OCI-LY1 (cell line): ENCODE measurements at regions not wholly inside any gene's neighbourhood (a gene's known extent, or its start where the extent isn't known, plus 50 kb on each side); places are given as distances from the start of the nearest gene placed in this dataset.

ENCODE experiments used
- H2AFZ ChIP-seq: fragments of 200-600 bp; sonication (generic), shearing (Covaris generic); 2 replicates; pipeline ENCODE4 v1.6.0; 2014; ENCODE audit warnings: antibody characterized with exemption, mild to moderate bottlenecking, low read length
- H3F3A ChIP-seq: fragments of 200-600 bp; sonication (generic), shearing (Covaris generic); 2 replicates; pipeline ENCODE4 v1.6.0; 2014; ENCODE audit warnings: mild to moderate bottlenecking, antibody characterized with exemption, low read length, moderate library complexity; ENCODE audit not compliant: insufficient read depth
- H3K27ac ChIP-seq: fragments of 200-600 bp; sonication (generic); 2 replicates; pipeline ENCODE4 v1.5.1; 2014; ENCODE audit warnings: low read length, mixed run types, mild to moderate bottlenecking, low read depth; ENCODE audit not compliant: poor library complexity, severe bottlenecking
- H3K27me3 ChIP-seq: fragments of 200-600 bp; sonication (generic); 2 replicates; pipeline ENCODE4 v1.6.0; 2014; ENCODE audit warnings: antibody characterized with exemption, mild to moderate bottlenecking, low read length, moderate library complexity; ENCODE audit not compliant: insufficient read depth
- H3K36me3 ChIP-seq: fragments of 200-600 bp; sonication (generic); 2 replicates; pipeline ENCODE4 v1.6.1; 2014; ENCODE audit warnings: mild to moderate bottlenecking, antibody characterized with exemption, low read length, moderate library complexity, mixed read lengths; ENCODE audit not compliant: insufficient read depth
- H3K4me1 ChIP-seq: fragments of 200-600 bp; sonication (generic); 2 replicates; pipeline ENCODE4 v1.5.1; 2014; ENCODE audit warnings: mild to moderate bottlenecking, low read length, moderate library complexity; ENCODE audit not compliant: insufficient read depth, severe bottlenecking
- H3K4me2 ChIP-seq: fragments of 200-600 bp; sonication (generic), shearing (Covaris generic); 2 replicates; pipeline ENCODE4 v1.6.1; 2014; ENCODE audit warnings: low read length
- H3K4me3 ChIP-seq: fragments of 200-600 bp; sonication (generic); 2 replicates; pipeline ENCODE4 v1.5.1; 2014; ENCODE audit warnings: low read length, low read depth, mild to moderate bottlenecking, mixed read lengths; ENCODE audit not compliant: poor library complexity, severe bottlenecking
- H3K79me2 ChIP-seq: fragments of 200-600 bp; shearing (Covaris generic); 2 replicates; pipeline ENCODE4 v1.6.1; 2016; ENCODE audit warnings: mixed run types, low read length, mixed read lengths; ENCODE audit not compliant: insufficient read depth
- H3K9ac ChIP-seq: fragments of 200-600 bp; sonication (generic), shearing (Covaris generic); 2 replicates; pipeline ENCODE4 v1.6.1; 2014; ENCODE audit warnings: mild to moderate bottlenecking, low read length, mixed read lengths
- H3K9me2 ChIP-seq: fragments of 200-600 bp; sonication (generic), shearing (Covaris generic); 2 replicates; pipeline ENCODE4 v1.6.1; 2014; ENCODE audit warnings: low read depth, mild to moderate bottlenecking, low read length, mixed read lengths
- H3K9me3 ChIP-seq: fragments of 200-600 bp; shearing (Covaris generic); 2 replicates; pipeline ENCODE4 v1.6.1; 2014; ENCODE audit warnings: low read length, mixed read lengths
- H4K20me1 ChIP-seq: fragments of 200-600 bp; sonication (generic), shearing (Covaris generic); 2 replicates; pipeline ENCODE4 v1.6.0; 2016; ENCODE audit warnings: mild to moderate bottlenecking, low read length; ENCODE audit not compliant: insufficient read depth
- CTCF ChIP-seq: fragments of 200-600 bp; sonication (generic), shearing (Covaris generic); IDR thresholded peaks from 2 replicates; pipeline ENCODE4 v1.5.1; 2017; ENCODE audit warnings: mild to moderate bottlenecking, antibody characterized with exemption, low read length, moderate library complexity, mixed read lengths
- EZH2 ChIP-seq: fragments of 200-600 bp; sonication (generic), shearing (Covaris generic); IDR thresholded peaks from 2 replicates; pipeline ENCODE4 v1.8.0; 2017; ENCODE audit warnings: borderline replicate concordance, mixed run types, mild to moderate bottlenecking, antibody characterized with exemption, low read length, moderate library complexity, mixed read lengths

DNA sequence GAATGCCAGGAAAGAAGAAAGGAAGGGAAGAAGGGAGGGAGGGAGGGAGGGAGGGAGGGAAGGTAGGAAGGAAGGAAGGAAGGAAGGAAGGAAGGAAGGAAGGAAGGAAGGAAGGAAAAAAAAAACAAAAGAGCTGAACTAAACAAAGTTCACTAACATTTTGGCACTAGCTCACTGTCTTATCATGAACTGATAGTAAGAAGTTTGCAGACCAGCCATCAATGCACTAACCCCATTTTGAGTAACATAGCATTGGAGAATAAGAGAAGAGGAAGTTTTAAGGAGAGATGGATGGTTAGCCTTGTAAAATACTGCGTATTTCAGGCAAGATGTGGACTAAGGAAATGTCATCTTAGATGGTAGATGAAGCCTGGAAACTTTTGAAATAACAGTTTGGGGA is 1136.0 kb downstream of the FLRT2 start:
- no peaks in the 10 kb centered on the region for H4K20me1 ChIP-seq
- H3K9me2 ChIP-seq: no peaks in the 10 kb centered on the region
- no peak overlapping the region for H3K4me3 ChIP-seq
- no peaks in the 10 kb centered on the region for H3K27me3 ChIP-seq
- H3K36me3 ChIP-seq: no peaks in the 10 kb centered on the region
- H3K4me1 ChIP-seq: no peaks in the 10 kb centered on the region
- H3K9ac ChIP-seq: no peak overlapping the region
- TF ChIP-seq CTCF (no peak), EZH2 (no peak)
- no peaks in the 10 kb centered on the region for H3F3A ChIP-seq
- no peaks in the 10 kb centered on the region for H3K9me3 ChIP-seq
- no peaks in the 10 kb centered on the region for H3K79me2 ChIP-seq
- H3K27ac ChIP-seq: no peak overlapping the region
- H2AFZ ChIP-seq: no peak overlapping the region
- no peak overlapping the region for H3K4me2 ChIP-seq

DNA sequence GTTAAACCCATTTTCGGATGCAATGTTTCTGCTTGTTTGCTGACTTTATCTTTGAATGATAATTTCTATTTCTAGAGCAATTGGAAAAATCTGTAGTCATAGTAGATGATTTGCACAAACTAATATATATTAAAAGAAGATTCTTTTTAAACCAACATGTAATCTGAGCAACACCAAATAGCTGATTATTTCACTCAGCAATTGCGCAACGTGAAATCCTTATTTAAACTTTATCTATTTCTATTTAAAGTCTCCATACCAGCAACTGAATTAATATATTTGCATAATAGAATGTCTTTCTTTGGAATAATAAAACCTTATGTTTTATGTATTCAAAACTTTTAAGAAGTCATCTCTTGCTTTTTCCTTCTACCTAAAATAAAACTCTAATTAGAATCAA is 1132.4 kb downstream of the FLRT2 start:
- Histone ChIP-seq H3K9me2 (no peaks in the 10 kb centered on the region), H3K9me3 (no peaks in the 10 kb centered on the region), H3K36me3 (no peaks in the 10 kb centered on the region), H3K4me3 (no peak overlapping the region), H2AFZ (no peak overlapping the region), H4K20me1 (no peaks in the 10 kb centered on the region), H3K79me2 (no peaks in the 10 kb centered on the region), H3K27me3 (no peaks in the 10 kb centered on the region), H3K27ac (no peak overlapping the region), H3F3A (no peaks in the 10 kb centered on the region), H3K4me2 (no peak overlapping the region), H3K9ac (no peak overlapping the region), H3K4me1 (no peaks in the 10 kb centered on the region)
- TF ChIP-seq CTCF (no peak), EZH2 (no peak)

GRCh38 chr14:86654558-86655184 is 1124.7 kb downstream of the FLRT2 start:
- no peak overlapping the region for H3K4me3 ChIP-seq
- H3K9ac ChIP-seq: no peak overlapping the region
- H2AFZ ChIP-seq: no peak overlapping the region

More at GRCh38 chr14:86654558-86655184, 1124.7 kb downstream of the FLRT2 start:
- H3K9me2 ChIP-seq: no peaks in the 10 kb centered on the region
- H3K36me3 ChIP-seq: no peaks in the 10 kb centered on the region
- H3K27me3 ChIP-seq: no peaks in the 10 kb centered on the region
- no peaks in the 10 kb centered on the region for H3K79me2 ChIP-seq
- H3K4me1 ChIP-seq: no peaks in the 10 kb centered on the region
- H3K9me3 ChIP-seq: no peaks in the 10 kb centered on the region
- no peak overlapping the region for H3K27ac ChIP-seq
- H4K20me1 ChIP-seq: no peaks in the 10 kb centered on the region
- H3F3A ChIP-seq: no peaks in the 10 kb centered on the region
- TF ChIP-seq EZH2 (no peak), CTCF (peak; percentile 81)
- H3K4me2 ChIP-seq: no peak overlapping the region
